ENCODE measurements at regions not wholly inside any gene's neighbourhood (a gene's known extent, or its start where the extent isn't known, plus 50 kb on each side); places are given as distances from the start of the nearest gene placed in this dataset.
"Not testable (repeated sequence)": the region's sequence is repeated elsewhere in the genome, so short reads cannot be mapped to it uniquely, and the experiment has no call there.

GRCh38 chr13:78540058-78540457 lies 63.3 kb downstream of the POU4F1 start:
- FAIRE-seq (no peak), DNase-seq (ENCODE audit: insufficient read length, low spot score) (no peak)
- no peak for TF ChIP-seq POLR2A (IDR thresholded peaks at IDR 0.05; ENCODE audit: low read depth, low read length)

- DNase-seq (ENCODE audit: insufficient read length, low spot score); FAIRE-seq: not testable (repeated sequence)
Observed at GRCh38 chr13:78526044-78526443, 77.3 kb downstream of the POU4F1 start.

GRCh38 chr13:78524936-78525335 lies 78.4 kb downstream of the POU4F1 start:
- FAIRE-seq (no peak), DNase-seq (ENCODE audit: insufficient read length, low spot score) (no peak)
- no peak for TF ChIP-seq POLR2A (IDR thresholded peaks at IDR 0.05; ENCODE audit: low read depth, low read length)

GRCh38 chr13:78521091-78521490 lies 82.3 kb downstream of the POU4F1 start:
- TF ChIP-seq POLR2A (IDR thresholded peaks at IDR 0.05; ENCODE audit: low read depth, low read length), result no peak
- DNase-seq (ENCODE audit: insufficient read length, low spot score) (no peak), FAIRE-seq (no peak)

- no peak for TF ChIP-seq POLR2A (IDR thresholded peaks at IDR 0.05; ENCODE audit: low read depth, low read length)
- no peak for DNase-seq (ENCODE audit: insufficient read length, low spot score)
- no peak for FAIRE-seq
Observed at GRCh38 chr13:78520425-78520824, 82.9 kb downstream of the POU4F1 start.

GRCh38 chr13:78518482-78518881 lies 84.9 kb downstream of the POU4F1 start:
- not testable (repeated sequence) for DNase-seq (ENCODE audit: insufficient read length, low spot score); FAIRE-seq

- FAIRE-seq (no peak), DNase-seq (ENCODE audit: insufficient read length, low spot score) (no peak)
- TF ChIP-seq POLR2A (IDR thresholded peaks at IDR 0.05; ENCODE audit: low read depth, low read length), result no peak
Observed at GRCh38 chr13:78499802-78500201, 103.5 kb downstream of the POU4F1 start.

- FAIRE-seq, result no peak
- no peak for DNase-seq (ENCODE audit: insufficient read length, low spot score)
- TF ChIP-seq POLR2A (IDR thresholded peaks at IDR 0.05; ENCODE audit: low read depth, low read length), result no peak
Observed at GRCh38 chr13:78497702-78498355, 105.5 kb downstream of the POU4F1 start.

- FAIRE-seq (no peak), DNase-seq (ENCODE audit: insufficient read length, low spot score) (no peak)
- no peak for TF ChIP-seq POLR2A (IDR thresholded peaks at IDR 0.05; ENCODE audit: low read depth, low read length)
Observed at GRCh38 chr13:78491978-78492377, 111.4 kb downstream of the POU4F1 start.

- DNase-seq (ENCODE audit: insufficient read length, low spot score); FAIRE-seq: not testable (repeated sequence)
Observed at GRCh38 chr13:78490225-78490624, 113.1 kb downstream of the POU4F1 start.

GRCh38 chr13:78487707-78488106 lies 115.6 kb downstream of the POU4F1 start:
- FAIRE-seq (no peak), DNase-seq (ENCODE audit: insufficient read length, low spot score) (no peak)
- TF ChIP-seq POLR2A (IDR thresholded peaks at IDR 0.05; ENCODE audit: low read depth, low read length), result no peak

- no peak for TF ChIP-seq POLR2A (IDR thresholded peaks at IDR 0.05; ENCODE audit: low read depth, low read length)
- FAIRE-seq (no peak), DNase-seq (ENCODE audit: insufficient read length, low spot score) (no peak)
Observed at GRCh38 chr13:78485803-78486202, 117.5 kb downstream of the POU4F1 start.

GRCh38 chr13:78478183-78478582 lies 125.2 kb downstream of the POU4F1 start:
- FAIRE-seq (no peak), DNase-seq (ENCODE audit: insufficient read length, low spot score) (no peak)
- no peak for TF ChIP-seq POLR2A (IDR thresholded peaks at IDR 0.05; ENCODE audit: low read depth, low read length)

- TF ChIP-seq POLR2A (IDR thresholded peaks at IDR 0.05; ENCODE audit: low read depth, low read length), result no peak
- FAIRE-seq, result no peak
- DNase-seq (ENCODE audit: insufficient read length, low spot score), result no peak
Observed at GRCh38 chr13:78476910-78477309, 126.4 kb downstream of the POU4F1 start.

GRCh38 chr13:78468621-78469020 lies 134.7 kb downstream of the POU4F1 start:
- no peak for FAIRE-seq
- DNase-seq (ENCODE audit: insufficient read length, low spot score), result no peak
- no peak for TF ChIP-seq POLR2A (IDR thresholded peaks at IDR 0.05; ENCODE audit: low read depth, low read length)

- DNase-seq (ENCODE audit: insufficient read length, low spot score), result no peak
- FAIRE-seq, result no peak
Observed at GRCh38 chr13:78465250-78465649, 138.1 kb downstream of the POU4F1 start.

More at GRCh38 chr13:78465250-78465649, 138.1 kb downstream of the POU4F1 start:
- TF ChIP-seq POLR2A (IDR thresholded peaks at IDR 0.05; ENCODE audit: low read depth, low read length), result no peak
